RWPE1 (cell line): ENCODE measurements at regions not wholly inside any gene's neighbourhood (a gene's known extent, or its start where the extent isn't known, plus 50 kb on each side); places are given as distances from the start of the nearest gene placed in this dataset.

Source experiments
- CTCF ChIA-PET: fragments of 350-600 bp; sonication (Branson Sonifier 250); formaldehyde crosslinking; extraction: SDS; loops from one replicate; lab custom pipeline; 2021; lab: Yijun Ruan, JAX
- POLR2A ChIA-PET: fragments of 400-600 bp; formaldehyde crosslinking; extraction: SDS; loops from one replicate; lab custom pipeline; 2020; ENCODE audit warnings: antibody characterized with exemption; ENCODE audit not compliant: low non-redundant PET; lab: Yijun Ruan, JAX
- DNase-seq: peaks from one replicate; pipeline ENCODE4 v3.0.0; 2012; ENCODE audit warnings: low spot score
- H3K27ac ChIP-seq: fragments of 450-650 bp; 2 replicates; pipeline ENCODE4 v1.5.1; 2017
- TF ChIP-seq, protein P1 (sequence below): fragments of 450-650 bp; conservative IDR thresholded peaks from 2 replicates; pipeline ENCODE4 v1.5.1; 2017; ENCODE audit warnings: low read depth, mild to moderate bottlenecking

DNA sequence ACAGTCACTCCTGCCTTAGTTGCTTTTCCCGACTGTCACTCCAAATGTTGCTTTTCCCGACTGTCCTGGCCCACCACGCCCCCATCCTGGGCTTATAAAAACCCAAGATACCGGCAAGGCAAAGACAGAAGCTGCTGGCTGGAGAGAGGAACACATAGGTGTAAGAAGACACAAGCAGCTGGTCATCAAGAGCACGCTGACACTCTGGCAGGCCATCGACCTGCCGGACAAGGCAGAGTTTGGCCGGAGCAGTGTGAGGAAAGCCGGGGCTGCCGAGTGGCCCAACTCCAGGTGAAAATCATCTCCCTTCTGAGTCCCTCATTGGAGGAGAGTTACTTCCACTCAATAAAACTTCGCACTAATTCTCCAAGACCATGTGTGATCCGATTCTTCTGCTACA is 349.5 kb downstream of the SLITRK1 start:
- no peak for DNase-seq
- H3K27ac ChIP-seq: no peak overlapping the region
- TF ChIP-seq, protein P1, sequence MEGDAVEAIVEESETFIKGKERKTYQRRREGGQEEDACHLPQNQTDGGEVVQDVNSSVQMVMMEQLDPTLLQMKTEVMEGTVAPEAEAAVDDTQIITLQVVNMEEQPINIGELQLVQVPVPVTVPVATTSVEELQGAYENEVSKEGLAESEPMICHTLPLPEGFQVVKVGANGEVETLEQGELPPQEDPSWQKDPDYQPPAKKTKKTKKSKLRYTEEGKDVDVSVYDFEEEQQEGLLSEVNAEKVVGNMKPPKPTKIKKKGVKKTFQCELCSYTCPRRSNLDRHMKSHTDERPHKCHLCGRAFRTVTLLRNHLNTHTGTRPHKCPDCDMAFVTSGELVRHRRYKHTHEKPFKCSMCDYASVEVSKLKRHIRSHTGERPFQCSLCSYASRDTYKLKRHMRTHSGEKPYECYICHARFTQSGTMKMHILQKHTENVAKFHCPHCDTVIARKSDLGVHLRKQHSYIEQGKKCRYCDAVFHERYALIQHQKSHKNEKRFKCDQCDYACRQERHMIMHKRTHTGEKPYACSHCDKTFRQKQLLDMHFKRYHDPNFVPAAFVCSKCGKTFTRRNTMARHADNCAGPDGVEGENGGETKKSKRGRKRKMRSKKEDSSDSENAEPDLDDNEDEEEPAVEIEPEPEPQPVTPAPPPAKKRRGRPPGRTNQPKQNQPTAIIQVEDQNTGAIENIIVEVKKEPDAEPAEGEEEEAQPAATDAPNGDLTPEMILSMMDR: no peak
- ChIA-PET POLR2A (no interaction called here), CTCF (no interaction called here)

DNA sequence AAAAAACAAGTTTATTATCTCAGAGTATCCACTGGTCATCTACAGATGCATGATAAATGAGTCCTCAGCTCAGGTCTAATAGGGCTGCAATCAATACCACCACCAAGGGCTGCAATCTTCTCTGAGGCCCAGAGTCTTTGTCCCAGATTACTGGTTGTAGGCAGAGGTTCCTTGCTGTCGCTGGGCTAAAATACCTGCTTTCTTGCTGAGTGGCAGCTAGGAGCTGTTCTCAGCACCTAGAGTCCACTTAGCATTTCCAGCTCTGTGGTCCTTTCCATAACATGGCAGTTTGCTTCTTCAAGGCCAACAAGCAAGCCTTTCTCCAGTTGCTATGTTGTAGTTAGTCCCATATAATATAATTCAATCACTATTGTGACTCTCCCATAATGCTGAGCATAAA is 351.3 kb downstream of the SLITRK1 start:
- ChIA-PET POLR2A (no interaction called here), CTCF (no interaction called here)
- no peak overlapping the region for H3K27ac ChIP-seq
- TF ChIP-seq, protein P1: no peak
- no peak for DNase-seq

- ChIA-PET CTCF (no interaction called here), POLR2A (no interaction called here)
- TF ChIP-seq, protein P1: no peak
- no peak overlapping the region for H3K27ac ChIP-seq
- no peak for DNase-seq
These were observed 365.5 kb downstream of the SLITRK1 start for GRCh38 chr13:83516781-83517180.

- TF ChIP-seq, protein P1: no peak
- DNase-seq: peak; percentile 23
- ChIA-PET POLR2A (no interaction called here), CTCF (no interaction called here)
- no peak overlapping the region for H3K27ac ChIP-seq
These were observed 366.8 kb downstream of the SLITRK1 start for GRCh38 chr13:83515268-83516015.

DNA sequence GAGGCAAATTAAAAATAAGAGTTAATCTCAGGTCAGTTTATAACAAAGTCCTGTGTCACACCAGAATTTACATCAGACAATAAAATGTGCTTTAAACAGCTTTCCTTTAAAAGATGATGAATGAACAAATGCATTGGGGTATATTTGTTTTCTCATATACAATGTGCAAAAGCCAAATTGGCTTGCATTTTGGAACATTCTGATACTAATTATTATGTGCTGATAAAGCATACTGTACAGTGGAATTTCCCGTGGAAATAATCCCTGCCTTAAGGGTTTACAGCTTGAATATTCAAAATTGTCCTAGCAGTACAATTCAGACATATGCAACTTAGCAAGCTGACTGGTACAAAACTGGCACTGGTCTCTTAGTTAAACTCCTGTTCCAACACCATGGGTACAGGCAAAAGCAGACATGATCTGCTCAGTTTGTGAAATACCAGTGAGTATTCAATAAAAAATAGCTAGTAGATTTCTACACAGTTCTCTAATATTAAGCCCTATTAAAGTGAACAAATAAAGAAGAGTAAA is 373.4 kb downstream of the SLITRK1 start:
- TF ChIP-seq, protein P1: no peak
- ChIA-PET CTCF (no interaction called here), POLR2A (no interaction called here)
- H3K27ac ChIP-seq: no peak overlapping the region
- DNase-seq: no peak

- TF ChIP-seq, protein P1: no peak
- POLR2A ChIA-PET: no interaction called here
- no peak overlapping the region for H3K27ac ChIP-seq
- CTCF ChIA-PET: no interaction called here
- no peak for DNase-seq
These were observed 378.9 kb downstream of the SLITRK1 start for GRCh38 chr13:83503424-83503823.
